Esophagus squamous epithelium (tissue), 4 donors: ENCODE measurements at regions not wholly inside any gene's neighbourhood (a gene's known extent, or its start where the extent isn't known, plus 50 kb on each side); places are given as distances from the start of the nearest gene placed in this dataset.

Experiments used
- CTCF ChIP-seq, 6 experiments: fragments of 450-650 bp in 4 of 6; fragments of 200-600 bp in 2 of 6; sonication (generic) in 2 of 6; IDR thresholded peaks; one replicate each; pipeline ENCODE4 v1.5.1; 2016 to 2019; ENCODE audit warnings: antibody characterized with exemption in 6 of 6, mild to moderate bottlenecking in 4 of 6, moderate library complexity in 4 of 6
- POLR2A ChIP-seq, 4 donors: fragments of 450-650 bp; IDR thresholded peaks; one replicate each; pipeline ENCODE4 v1.6.1; 2017; ENCODE audit warnings: antibody characterized with exemption in 4 of 4, mild to moderate bottlenecking in 4 of 4, moderate library complexity in 3 of 4

GRCh38 chr2:198242093-198242492, 437.7 kb downstream of the PLCL1 start:
- TF ChIP-seq CTCF (IDR thresholded peaks at IDR 0.05) (no peak), POLR2A (IDR thresholded peaks at IDR 0.05) (no peak)
